ENCODE measurements at regions not wholly inside any gene's neighbourhood (a gene's known extent, or its start where the extent isn't known, plus 50 kb on each side); places are given as distances from the start of the nearest gene placed in this dataset.

- no peaks in the 10 kb centered on the region for H3K36me3 ChIP-seq (ENCODE audit: control insufficient read depth in 2 of 3, insufficient read depth in 3 of 3, low read length in 3 of 3)
- H3K4me3 ChIP-seq (ENCODE audit: low read length in 3 of 3), result no peak overlapping the region
- no peak overlapping the region for H3K9ac ChIP-seq (ENCODE audit: low read length in 3 of 3)
- H3K27me3 ChIP-seq (ENCODE audit: control insufficient read depth, insufficient read depth, low read length), result no peaks in the 10 kb centered on the region
- no peaks in the 10 kb centered on the region for H3K4me1 ChIP-seq (ENCODE audit: control insufficient read depth in 2 of 3, insufficient read depth in 2 of 3, low read depth in 1 of 3, low read length in 3 of 3)
- no peak for TF ChIP-seq CTCF (IDR thresholded peaks at IDR 0.05; ENCODE audit: borderline replicate concordance, extremely low read depth, insufficient read depth)
- no peak overlapping the region for H3K27ac ChIP-seq (ENCODE audit: low read depth in 2 of 2, low read length in 2 of 2)
- H3K9me3 ChIP-seq (ENCODE audit: control insufficient read depth in 2 of 3, insufficient read depth in 1 of 3, low read length in 3 of 3), result no peaks in the 10 kb centered on the region
- FAIRE-seq (no peak), DNase-seq (no peak)
- intact Hi-C loops (cut with DNase I), result no loop called here
Observed at GRCh38 chr5:107184871-107185270, 485.9 kb downstream of the EFNA5 start.

- FAIRE-seq, result no peak
- H3K27ac ChIP-seq (ENCODE audit: low read depth in 2 of 2, low read length in 2 of 2), result no peak overlapping the region
- H3K4me1 ChIP-seq (ENCODE audit: control insufficient read depth in 2 of 3, insufficient read depth in 2 of 3, low read depth in 1 of 3, low read length in 3 of 3), result no peaks in the 10 kb centered on the region
- no peak for TF ChIP-seq CTCF (IDR thresholded peaks at IDR 0.05; ENCODE audit: borderline replicate concordance, extremely low read depth, insufficient read depth)
- intact Hi-C loops (cut with DNase I), result no loop called here
- H3K27me3 ChIP-seq (ENCODE audit: control insufficient read depth, insufficient read depth, low read length), result no peaks in the 10 kb centered on the region
- no peaks in the 10 kb centered on the region for H3K36me3 ChIP-seq (ENCODE audit: control insufficient read depth in 2 of 3, insufficient read depth in 3 of 3, low read length in 3 of 3)
- no peak for DNase-seq
- no peaks in the 10 kb centered on the region for H3K9me3 ChIP-seq (ENCODE audit: control insufficient read depth in 2 of 3, insufficient read depth in 1 of 3, low read length in 3 of 3)
- H3K4me3 ChIP-seq (ENCODE audit: low read length in 3 of 3), result no peak overlapping the region
- no peak overlapping the region for H3K9ac ChIP-seq (ENCODE audit: low read length in 3 of 3)
Observed at GRCh38 chr5:107184066-107184465, 486.7 kb downstream of the EFNA5 start.

GRCh38 chr5:107170620-107171019 lies 500.1 kb downstream of the EFNA5 start:
- no peak overlapping the region for H3K4me3 ChIP-seq (ENCODE audit: low read length in 3 of 3)
- no peak overlapping the region for H3K27ac ChIP-seq (ENCODE audit: low read depth in 2 of 2, low read length in 2 of 2)
- no peak for FAIRE-seq
- no peaks in the 10 kb centered on the region for H3K4me1 ChIP-seq (ENCODE audit: control insufficient read depth in 2 of 3, insufficient read depth in 2 of 3, low read depth in 1 of 3, low read length in 3 of 3)
- no peak for DNase-seq
- H3K36me3 ChIP-seq (ENCODE audit: control insufficient read depth in 2 of 3, insufficient read depth in 3 of 3, low read length in 3 of 3), result no peaks in the 10 kb centered on the region
- no peak for TF ChIP-seq CTCF (IDR thresholded peaks at IDR 0.05; ENCODE audit: borderline replicate concordance, extremely low read depth, insufficient read depth)
- H3K27me3 ChIP-seq (ENCODE audit: control insufficient read depth, insufficient read depth, low read length), result no peaks in the 10 kb centered on the region
- no peak overlapping the region for H3K9ac ChIP-seq (ENCODE audit: low read length in 3 of 3)
- intact Hi-C loops (cut with DNase I), result no loop called here
- H3K9me3 ChIP-seq (ENCODE audit: control insufficient read depth in 2 of 3, insufficient read depth in 1 of 3, low read length in 3 of 3), result peaks cover 0 to 9% (median 5%) of the 10 kb centered on the region in 3 donors

GRCh38 chr5:107169867-107170266 lies 500.9 kb downstream of the EFNA5 start:
- DNase-seq (no peak), FAIRE-seq (no peak)
- intact Hi-C loops (cut with DNase I), result no loop called here
- no peak overlapping the region for H3K4me3 ChIP-seq (ENCODE audit: low read length in 3 of 3)
- no peaks in the 10 kb centered on the region for H3K27me3 ChIP-seq (ENCODE audit: control insufficient read depth, insufficient read depth, low read length)
- no peak overlapping the region for H3K9ac ChIP-seq (ENCODE audit: low read length in 3 of 3)
- no peak overlapping the region for H3K27ac ChIP-seq (ENCODE audit: low read depth in 2 of 2, low read length in 2 of 2)
- H3K9me3 ChIP-seq (ENCODE audit: control insufficient read depth in 2 of 3, insufficient read depth in 1 of 3, low read length in 3 of 3), result peaks cover 0 to 9% (median 5%) of the 10 kb centered on the region in 3 donors
- TF ChIP-seq CTCF (IDR thresholded peaks at IDR 0.05; ENCODE audit: borderline replicate concordance, extremely low read depth, insufficient read depth), result no peak
- H3K4me1 ChIP-seq (ENCODE audit: control insufficient read depth in 2 of 3, insufficient read depth in 2 of 3, low read depth in 1 of 3, low read length in 3 of 3), result no peaks in the 10 kb centered on the region
- H3K36me3 ChIP-seq (ENCODE audit: control insufficient read depth in 2 of 3, insufficient read depth in 3 of 3, low read length in 3 of 3), result no peaks in the 10 kb centered on the region
